Karpas-422 (cell line): ENCODE measurements at regions not wholly inside any gene's neighbourhood (a gene's known extent, or its start where the extent isn't known, plus 50 kb on each side); places are given as distances from the start of the nearest gene placed in this dataset.

ENCODE experiments used
- DNase-seq: peaks from one replicate; pipeline ENCODE4 v3.0.0-alpha.2; 2015
- H2AFZ ChIP-seq: fragments of 200-600 bp; sonication (generic); 2 replicates; pipeline ENCODE4 v1.6.1; 2014; ENCODE audit warnings: antibody characterized with exemption, low read length, mixed read lengths
- H3K27ac ChIP-seq: fragments of 200-600 bp; sonication (generic); 2 replicates; pipeline ENCODE4 v1.5.1; 2014; ENCODE audit warnings: mild to moderate bottlenecking, low read length, moderate library complexity
- H3K27me3 ChIP-seq: fragments of 200-600 bp; sonication (generic); 2 replicates; pipeline ENCODE4 v1.6.1; 2014; ENCODE audit warnings: low read length, mixed read lengths
- H3K36me3 ChIP-seq: fragments of 200-600 bp; sonication (generic); 2 replicates; pipeline ENCODE4 v1.6.1; 2014; ENCODE audit warnings: low read length, mixed read lengths; ENCODE audit not compliant: insufficient read depth
- H3K4me1 ChIP-seq: fragments of 200-600 bp; sonication (generic); 2 replicates; pipeline ENCODE4 v1.6.1; 2014; ENCODE audit warnings: mild to moderate bottlenecking, low read length, mixed read lengths
- H3K4me2 ChIP-seq: fragments of 200-600 bp; sonication (generic); 2 replicates; pipeline ENCODE4 v1.6.1; 2014; ENCODE audit warnings: low read length, low read depth, mild to moderate bottlenecking; ENCODE audit not compliant: poor library complexity, severe bottlenecking
- H3K4me3 ChIP-seq: fragments of 200-600 bp; sonication (generic); 2 replicates; pipeline ENCODE4 v1.5.1; 2014; ENCODE audit warnings: mild to moderate bottlenecking, antibody characterized with exemption, low read length, mixed read lengths
- H3K79me2 ChIP-seq: fragments of 200-600 bp; sonication (generic); 2 replicates; pipeline ENCODE4 v1.6.1; 2014; ENCODE audit warnings: mild to moderate bottlenecking, low read length, mixed read lengths
- H3K9ac ChIP-seq: fragments of 200-600 bp; sonication (generic); 2 replicates; pipeline ENCODE4 v1.6.0; 2014; ENCODE audit warnings: low read length
- H3K9me2 ChIP-seq: fragments of 200-600 bp; sonication (generic), shearing (Covaris generic); replicated peaks from 2 replicates; pipeline ENCODE4 v1.6.0; 2014; ENCODE audit warnings: mild to moderate bottlenecking, low read length, moderate library complexity; ENCODE audit not compliant: insufficient read depth
- H3K9me3 ChIP-seq: fragments of 300-700, 200-600 bp; sonication (generic); 2 replicates; pipeline ENCODE4 v1.6.1; 2014; ENCODE audit warnings: low read length, mixed read lengths
- H4K20me1 ChIP-seq: fragments of 200-600 bp; sonication (generic); 2 replicates; pipeline ENCODE4 v1.6.1; 2014; ENCODE audit warnings: mild to moderate bottlenecking, antibody characterized with exemption, low read length, low read depth; ENCODE audit not compliant: insufficient read depth

GRCh38 chr4:183821076-183821853, 83.8 kb upstream of the STOX2 start:
- no peaks in the 10 kb centered on the region for H4K20me1 ChIP-seq
- H3K9ac ChIP-seq = no peak overlapping the region
- H3K4me1 ChIP-seq = no peaks in the 10 kb centered on the region
- H3K27me3 ChIP-seq = no peaks in the 10 kb centered on the region
- DNase-seq = no peak
- H3K9me3 ChIP-seq = no peaks in the 10 kb centered on the region
- no peak overlapping the region for H3K4me3 ChIP-seq
- H3K79me2 ChIP-seq = no peaks in the 10 kb centered on the region
- no peak overlapping the region for H2AFZ ChIP-seq
- no peak overlapping the region for H3K27ac ChIP-seq
- no peaks in the 10 kb centered on the region for H3K9me2 ChIP-seq
- H3K36me3 ChIP-seq = no peaks in the 10 kb centered on the region
- no peak overlapping the region for H3K4me2 ChIP-seq

- Histone ChIP-seq H3K27me3 (no peaks in the 10 kb centered on the region), H3K79me2 (no peaks in the 10 kb centered on the region), H3K9me2 (no peaks in the 10 kb centered on the region), H2AFZ (no peak overlapping the region), H3K4me2 (no peak overlapping the region), H3K9me3 (no peaks in the 10 kb centered on the region), H4K20me1 (no peaks in the 10 kb centered on the region), H3K4me1 (no peaks in the 10 kb centered on the region), H3K36me3 (no peaks in the 10 kb centered on the region), H3K27ac (no peak overlapping the region), H3K4me3 (no peak overlapping the region), H3K9ac (no peak overlapping the region)
- DNase-seq = no peak
Observed at GRCh38 chr4:183823434-183823833, 81.7 kb upstream of the STOX2 start.

GRCh38 chr4:183825346-183825745, 79.8 kb upstream of the STOX2 start:
- Histone ChIP-seq H3K9me3 (no peaks in the 10 kb centered on the region), H3K4me3 (no peak overlapping the region), H3K4me2 (no peak overlapping the region), H3K36me3 (no peaks in the 10 kb centered on the region), H3K79me2 (no peaks in the 10 kb centered on the region), H3K9ac (no peak overlapping the region), H3K9me2 (no peaks in the 10 kb centered on the region), H2AFZ (no peak overlapping the region), H3K27me3 (no peaks in the 10 kb centered on the region), H3K27ac (no peak overlapping the region), H3K4me1 (no peaks in the 10 kb centered on the region), H4K20me1 (no peaks in the 10 kb centered on the region)
- no peak for DNase-seq

- Histone ChIP-seq H3K4me2 (no peak overlapping the region), H3K9me2 (no peaks in the 10 kb centered on the region), H3K79me2 (no peaks in the 10 kb centered on the region), H3K4me1 (no peaks in the 10 kb centered on the region), H3K9ac (no peak overlapping the region), H2AFZ (no peak overlapping the region), H3K9me3 (no peaks in the 10 kb centered on the region), H3K4me3 (no peak overlapping the region), H3K36me3 (no peaks in the 10 kb centered on the region), H4K20me1 (no peaks in the 10 kb centered on the region), H3K27ac (no peak overlapping the region), H3K27me3 (no peaks in the 10 kb centered on the region)
- no peak for DNase-seq
Observed at GRCh38 chr4:183826461-183826860, 78.6 kb upstream of the STOX2 start.

- Histone ChIP-seq H3K9me2 (no peaks in the 10 kb centered on the region), H3K27me3 (no peaks in the 10 kb centered on the region), H3K36me3 (no peaks in the 10 kb centered on the region), H4K20me1 (no peaks in the 10 kb centered on the region), H3K4me2 (no peak overlapping the region), H3K9ac (no peak overlapping the region), H3K4me1 (no peaks in the 10 kb centered on the region), H3K9me3 (no peaks in the 10 kb centered on the region), H2AFZ (no peak overlapping the region), H3K79me2 (no peaks in the 10 kb centered on the region), H3K4me3 (no peak overlapping the region), H3K27ac (no peak overlapping the region)
- DNase-seq = no peak
Observed at GRCh38 chr4:183828125-183828524, 77.0 kb upstream of the STOX2 start.

GRCh38 chr4:183828839-183829238, 76.3 kb upstream of the STOX2 start:
- H3K9ac ChIP-seq = no peak overlapping the region
- no peaks in the 10 kb centered on the region for H4K20me1 ChIP-seq
- H3K4me1 ChIP-seq = no peaks in the 10 kb centered on the region
- H3K27me3 ChIP-seq = no peaks in the 10 kb centered on the region
- DNase-seq = no peak
- H3K9me2 ChIP-seq = no peaks in the 10 kb centered on the region
- H2AFZ ChIP-seq = no peak overlapping the region
- H3K4me3 ChIP-seq = no peak overlapping the region
- no peaks in the 10 kb centered on the region for H3K79me2 ChIP-seq
- no peaks in the 10 kb centered on the region for H3K9me3 ChIP-seq
- no peaks in the 10 kb centered on the region for H3K36me3 ChIP-seq
- no peak overlapping the region for H3K4me2 ChIP-seq
- H3K27ac ChIP-seq = no peak overlapping the region

- H3K27me3 ChIP-seq = no peaks in the 10 kb centered on the region
Observed at GRCh38 chr4:183830438-183830985, 74.6 kb upstream of the STOX2 start.

GRCh38 chr4:183831026-183831446, 74.1 kb upstream of the STOX2 start:
- Histone ChIP-seq H3K36me3 (no peaks in the 10 kb centered on the region), H2AFZ (no peak overlapping the region), H3K27ac (no peak overlapping the region), H3K27me3 (no peaks in the 10 kb centered on the region), H3K4me2 (no peak overlapping the region), H3K9me3 (no peaks in the 10 kb centered on the region), H3K4me1 (no peaks in the 10 kb centered on the region), H3K79me2 (no peaks in the 10 kb centered on the region), H3K9ac (no peak overlapping the region), H3K9me2 (no peaks in the 10 kb centered on the region), H3K4me3 (no peak overlapping the region), H4K20me1 (no peaks in the 10 kb centered on the region)
- DNase-seq = peak; percentile 40

More at GRCh38 chr4:183830438-183830985, 74.6 kb upstream of the STOX2 start:
- no peaks in the 10 kb centered on the region for H3K9me2 ChIP-seq
- no peak overlapping the region for H2AFZ ChIP-seq
- H3K4me1 ChIP-seq = no peaks in the 10 kb centered on the region
- H3K79me2 ChIP-seq = no peaks in the 10 kb centered on the region
- no peaks in the 10 kb centered on the region for H3K36me3 ChIP-seq
- no peak overlapping the region for H3K27ac ChIP-seq
- no peak for DNase-seq
- H3K9me3 ChIP-seq = no peaks in the 10 kb centered on the region
- no peak overlapping the region for H3K9ac ChIP-seq
- no peak overlapping the region for H3K4me3 ChIP-seq
- H3K4me2 ChIP-seq = no peak overlapping the region
- no peaks in the 10 kb centered on the region for H4K20me1 ChIP-seq
